B cell (primary cell): ENCODE measurements at regions not wholly inside any gene's neighbourhood (a gene's known extent, or its start where the extent isn't known, plus 50 kb on each side); places are given as distances from the start of the nearest gene placed in this dataset.

ENCODE experiments used
- ATAC-seq: fragments of 200-7000 bp; cut with Tn5 transposase; one replicate; pipeline ENCODE4 v1.10.0; 2021; ENCODE audit warnings: low read depth, mild to moderate bottlenecking, moderate number of reproducible peaks, moderate library complexity
- CTCF ChIA-PET: fragments of 350-600 bp; sonication (Branson Sonifier 250); formaldehyde crosslinking; loops from one replicate; lab custom pipeline; 2021; ENCODE audit warnings: antibody characterized with exemption, inconsistent platforms; lab: Charles Lee
- POLR2A ChIA-PET: fragments of 350-600 bp; sonication (Branson Sonifier 250); formaldehyde crosslinking; loops from one replicate; lab custom pipeline; 2021; ENCODE audit warnings: antibody characterized with exemption; lab: Charles Lee
- DNase-seq: peaks from one replicate; pipeline ENCODE4 v3.0.0; 2013
- H2AFZ ChIP-seq: 2 replicates; pipeline ENCODE4 v1.6.1; 2012; ENCODE audit warnings: mild to moderate bottlenecking, low read depth, low read length; ENCODE audit not compliant: insufficient read depth, poor library complexity, severe bottlenecking
- H3K27ac ChIP-seq, 2 donors: 1 replicate in 1 of 2; 2 replicates in 1 of 2; pipeline ENCODE4 v1.5.1; 2012 to 2013; ENCODE audit warnings: low read length in 2 of 2, mild to moderate bottlenecking in 2 of 2, moderate library complexity in 1 of 2
- H3K27me3 ChIP-seq, 4 experiments: fragments of 200-600 bp in 1 of 4; sonication (generic) in 1 of 4; replicated peaks in 1 of 4; 1 replicate in 2 of 4; 2 replicates in 2 of 4; pipeline versions ENCODE4 v1.6.1 to v1.7.0; 2013 to 2016; ENCODE audit warnings: low read length in 3 of 4, mild to moderate bottlenecking in 2 of 4, mixed read lengths in 1 of 4, moderate library complexity in 1 of 4; ENCODE audit not compliant: insufficient read depth in 4 of 4, control insufficient read depth in 3 of 4; ENCODE audit errors: control extremely low read depth in 1 of 4
- H3K36me3 ChIP-seq, 2 experiments: replicated peaks in 1 of 2; 1 replicate in 1 of 2; 2 replicates in 1 of 2; pipeline versions ENCODE4 v1.6.1 to v1.7.1; 2013; ENCODE audit warnings: low read length in 1 of 2; ENCODE audit not compliant: insufficient read depth in 2 of 2, control insufficient read depth in 1 of 2; ENCODE audit errors: control extremely low read depth in 1 of 2, extremely low read depth in 1 of 2
- H3K4me1 ChIP-seq, 2 donors: fragments of 200-600 bp in 1 of 2; sonication (generic) in 1 of 2; 1 replicate in 1 of 2; 2 replicates in 1 of 2; pipeline versions ENCODE4 v1.5.1 to v1.6.1; 2013 to 2017; ENCODE audit warnings: low read length in 2 of 2; ENCODE audit not compliant: control insufficient read depth in 2 of 2, insufficient read depth in 2 of 2
- H3K4me2 ChIP-seq: replicated peaks from 2 replicates; pipeline ENCODE3; 2012; ENCODE audit warnings: mild to moderate bottlenecking, low read depth, low read length; ENCODE audit not compliant: poor library complexity, severe bottlenecking
- H3K4me3 ChIP-seq, 5 experiments: fragments of 200-600 bp in 1 of 5; sonication (generic) in 1 of 5; 1 replicate in 3 of 5; 2 replicates in 2 of 5; pipeline versions ENCODE4 v1.5.1 to v1.7.0; 2011 to 2016; ENCODE audit warnings: low read length in 4 of 5, mild to moderate bottlenecking in 4 of 5, low read depth in 2 of 5, control low read depth in 1 of 5, moderate library complexity in 1 of 5; ENCODE audit not compliant: insufficient read depth in 1 of 5; ENCODE audit errors: control extremely low read depth in 1 of 5, extremely low read depth in 1 of 5
- H3K79me2 ChIP-seq: fragments of 200-600 bp; sonication (generic); one replicate; pipeline ENCODE4 v1.6.0; 2016; ENCODE audit warnings: low read length; ENCODE audit not compliant: control insufficient read depth, insufficient read depth
- H3K9ac ChIP-seq: fragments of 200-600 bp; sonication (generic); 2 replicates; pipeline ENCODE4 v1.6.1; 2017; ENCODE audit warnings: mild to moderate bottlenecking, low read length, moderate library complexity
- H3K9me3 ChIP-seq, 3 donors: one replicate each; pipeline versions ENCODE4 v1.6.1 to v1.7.1; 2013; ENCODE audit warnings: low read length in 2 of 3; ENCODE audit not compliant: control insufficient read depth in 2 of 3, insufficient read depth in 1 of 3; ENCODE audit errors: control extremely low read depth in 1 of 3
- H4K20me1 ChIP-seq: 2 replicates; pipeline ENCODE4 v1.6.0; 2012; ENCODE audit warnings: mild to moderate bottlenecking, low read length; ENCODE audit not compliant: insufficient read depth, control insufficient read depth, poor library complexity, severe bottlenecking
- H3K27ac Mint-ChIP-seq: one replicate; pipeline ENCODE4 v1.8.0; 2021; ENCODE audit warnings: mixed read lengths
- H3K27me3 Mint-ChIP-seq: one replicate; pipeline ENCODE4 v1.8.0; 2021; ENCODE audit warnings: mixed read lengths
- H3K4me1 Mint-ChIP-seq: one replicate; pipeline ENCODE4 v1.8.0; 2021; ENCODE audit warnings: mixed read lengths
- H3K4me3 Mint-ChIP-seq: one replicate; pipeline ENCODE4 v1.8.0; 2021; ENCODE audit warnings: mixed read lengths
- H3K9me3 Mint-ChIP-seq: one replicate; pipeline ENCODE4 v1.8.0; 2022; ENCODE audit warnings: mixed read lengths; ENCODE audit not compliant: insufficient read depth
- CTCF ChIP-seq: fragments of 200-600 bp; IDR thresholded peaks from one replicate; pipeline ENCODE4 v1.8.0; 2022; ENCODE audit warnings: antibody characterized with exemption, mild to moderate bottlenecking
- EZH2 ChIP-seq: IDR thresholded peaks from 2 replicates; pipeline ENCODE4 v1.6.1; 2012; ENCODE audit warnings: borderline replicate concordance, low read depth, mild to moderate bottlenecking, moderate library complexity, low read length; ENCODE audit not compliant: insufficient read depth, poor library complexity, severe bottlenecking
- WGBS: methylation state at CpG from one replicate; pipeline ENCODE4 v1.1.5; 2013; ENCODE audit warnings: missing lambda C conversion rate; ENCODE audit not compliant: insufficient coverage; 5-methylcytosine and 5-hydroxymethylcytosine counted together
- intact Hi-C: fragments of 100-400 bp; cut with micrococcal nuclease; formaldehyde crosslinking; loops from one replicate; pipeline ENCODE4 v1.10.0; 2022

GRCh38 chr1:228984107-228984506, 248.8 kb downstream of the RHOU start:
- no peak overlapping the region for H3K9ac ChIP-seq
- ChIA-PET CTCF (no interaction called here), POLR2A (no interaction called here)
- H2AFZ ChIP-seq, result no peak overlapping the region
- no peaks in the 10 kb centered on the region for H3K36me3 ChIP-seq
- ATAC-seq (no peak), DNase-seq (no peak)
- H3K79me2 ChIP-seq, result no peaks in the 10 kb centered on the region
- WGBS, result no CpG with 5 or more reads among the region's 1 CpG
- H3K4me2 ChIP-seq, result no peak overlapping the region
- Mint-ChIP-seq H3K4me1 (peaks cover 3% of the 10 kb centered on the region), H3K4me3 (no peak overlapping the region), H3K9me3 (no peaks in the 10 kb centered on the region), H3K27ac (no peak overlapping the region), H3K27me3 (peaks cover 4% of the 10 kb centered on the region)
- peaks cover 0 to 7% of the 10 kb centered on the region in 2 donors for H3K4me1 ChIP-seq
- no peak overlapping the region for H3K4me3 ChIP-seq
- H3K9me3 ChIP-seq, result no peaks in the 10 kb centered on the region
- H3K27ac ChIP-seq, result no peak overlapping the region
- no peak for TF ChIP-seq CTCF
- no peak for TF ChIP-seq EZH2
- H4K20me1 ChIP-seq, result no peaks in the 10 kb centered on the region
- no peaks in the 10 kb centered on the region for H3K27me3 ChIP-seq
- intact Hi-C loops, result no loop called here

- POLR2A ChIA-PET, result no interaction called here
- CTCF ChIA-PET, result no interaction called here
- TF ChIP-seq CTCF (no peak), EZH2 (no peak)
- Mint-ChIP-seq H3K4me1 (peaks cover 10% of the 10 kb centered on the region), H3K27me3 (peaks cover 4% of the 10 kb centered on the region), H3K4me3 (no peak overlapping the region), H3K9me3 (no peaks in the 10 kb centered on the region), H3K27ac (no peak overlapping the region)
- peaks cover 2 to 12% of the 10 kb centered on the region in 2 donors for H3K4me1 ChIP-seq
- ATAC-seq (no peak), DNase-seq (no peak)
- H3K27me3 ChIP-seq, result no peaks in the 10 kb centered on the region
- no peaks in the 10 kb centered on the region for H3K9me3 ChIP-seq
- H3K79me2 ChIP-seq, result no peaks in the 10 kb centered on the region
- intact Hi-C loops, result no loop called here
- H2AFZ ChIP-seq, result no peak overlapping the region
- no peaks in the 10 kb centered on the region for H3K36me3 ChIP-seq
- no peaks in the 10 kb centered on the region for H4K20me1 ChIP-seq
- no peak overlapping the region for H3K4me2 ChIP-seq
- WGBS, result 96% methylated on average over 7 of the region's 7 CpGs
- no peak overlapping the region for H3K9ac ChIP-seq
- no peak overlapping the region for H3K4me3 ChIP-seq
- no peak overlapping the region for H3K27ac ChIP-seq
Observed at GRCh38 chr1:228984646-228985631, 249.7 kb downstream of the RHOU start.
